H1 (cell line): ENCODE measurements at regions not wholly inside any gene's neighbourhood (a gene's known extent, or its start where the extent isn't known, plus 50 kb on each side); places are given as distances from the start of the nearest gene placed in this dataset.

Source experiments
- CEBPB ChIP-seq: IDR thresholded peaks from 2 replicates; pipeline ENCODE4 v1.6.1; 2012; ENCODE audit warnings: low read depth, low read length
- KDM1A ChIP-seq: fragments of 200-600, 300-600 bp; sonication (generic); IDR thresholded peaks from 2 replicates; pipeline ENCODE4 v1.7.1; 2016; ENCODE audit warnings: mild to moderate bottlenecking, low read length, borderline replicate concordance
- KDM4A ChIP-seq: IDR thresholded peaks from one replicate; pipeline ENCODE4 v1.7.1; 2012; ENCODE audit warnings: low read depth, mild to moderate bottlenecking, moderate library complexity, low read length, inconsistent platforms; ENCODE audit not compliant: severe bottlenecking
- MAFK ChIP-seq: IDR thresholded peaks from 2 replicates; pipeline ENCODE4 v1.6.1; 2012; ENCODE audit warnings: low read depth, mild to moderate bottlenecking, improper control_type of control experiment, low read length
- POU5F1 ChIP-seq: IDR thresholded peaks from 2 replicates; pipeline ENCODE4 v1.6.1; 2011; ENCODE audit warnings: low read depth, mild to moderate bottlenecking, low read length, moderate library complexity
- SIRT6 ChIP-seq: IDR thresholded peaks from one replicate; pipeline ENCODE4 v1.7.1; 2012; ENCODE audit warnings: low read length, inconsistent platforms
- TF ChIP-seq, protein P1 (sequence below): fragments of 300-600 bp; sonication (generic); IDR thresholded peaks from 2 replicates; pipeline ENCODE4 v1.7.1; 2012; ENCODE audit warnings: low read length, moderate library complexity, mild to moderate bottlenecking, inconsistent platforms; ENCODE audit not compliant: insufficient replicate concordance
- TF ChIP-seq, protein P2 (sequence below): IDR thresholded peaks from 2 replicates; pipeline ENCODE4 v1.6.1; 2012; ENCODE audit warnings: low read length, inconsistent platforms

DNA sequence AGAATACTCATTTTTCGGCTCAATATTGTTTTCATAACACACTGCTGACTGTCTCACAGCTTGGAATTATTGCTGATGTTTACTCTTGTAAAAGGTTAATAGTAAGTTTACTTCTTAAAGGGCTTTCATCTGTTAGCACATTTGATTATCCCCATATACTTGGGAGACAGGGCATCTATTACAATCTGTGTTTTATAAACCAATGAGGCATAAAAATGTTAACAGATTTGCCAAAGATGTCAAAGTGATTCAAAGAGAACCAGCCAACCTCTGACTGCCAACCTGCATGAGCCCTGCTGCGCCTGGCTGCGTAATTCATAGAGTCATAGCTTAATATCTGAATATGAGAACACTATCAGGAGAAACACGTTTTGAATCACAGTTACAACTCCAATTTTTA lies 665.6 kb downstream of the TRIML1 start (continued):
- TF ChIP-seq, protein P1, sequence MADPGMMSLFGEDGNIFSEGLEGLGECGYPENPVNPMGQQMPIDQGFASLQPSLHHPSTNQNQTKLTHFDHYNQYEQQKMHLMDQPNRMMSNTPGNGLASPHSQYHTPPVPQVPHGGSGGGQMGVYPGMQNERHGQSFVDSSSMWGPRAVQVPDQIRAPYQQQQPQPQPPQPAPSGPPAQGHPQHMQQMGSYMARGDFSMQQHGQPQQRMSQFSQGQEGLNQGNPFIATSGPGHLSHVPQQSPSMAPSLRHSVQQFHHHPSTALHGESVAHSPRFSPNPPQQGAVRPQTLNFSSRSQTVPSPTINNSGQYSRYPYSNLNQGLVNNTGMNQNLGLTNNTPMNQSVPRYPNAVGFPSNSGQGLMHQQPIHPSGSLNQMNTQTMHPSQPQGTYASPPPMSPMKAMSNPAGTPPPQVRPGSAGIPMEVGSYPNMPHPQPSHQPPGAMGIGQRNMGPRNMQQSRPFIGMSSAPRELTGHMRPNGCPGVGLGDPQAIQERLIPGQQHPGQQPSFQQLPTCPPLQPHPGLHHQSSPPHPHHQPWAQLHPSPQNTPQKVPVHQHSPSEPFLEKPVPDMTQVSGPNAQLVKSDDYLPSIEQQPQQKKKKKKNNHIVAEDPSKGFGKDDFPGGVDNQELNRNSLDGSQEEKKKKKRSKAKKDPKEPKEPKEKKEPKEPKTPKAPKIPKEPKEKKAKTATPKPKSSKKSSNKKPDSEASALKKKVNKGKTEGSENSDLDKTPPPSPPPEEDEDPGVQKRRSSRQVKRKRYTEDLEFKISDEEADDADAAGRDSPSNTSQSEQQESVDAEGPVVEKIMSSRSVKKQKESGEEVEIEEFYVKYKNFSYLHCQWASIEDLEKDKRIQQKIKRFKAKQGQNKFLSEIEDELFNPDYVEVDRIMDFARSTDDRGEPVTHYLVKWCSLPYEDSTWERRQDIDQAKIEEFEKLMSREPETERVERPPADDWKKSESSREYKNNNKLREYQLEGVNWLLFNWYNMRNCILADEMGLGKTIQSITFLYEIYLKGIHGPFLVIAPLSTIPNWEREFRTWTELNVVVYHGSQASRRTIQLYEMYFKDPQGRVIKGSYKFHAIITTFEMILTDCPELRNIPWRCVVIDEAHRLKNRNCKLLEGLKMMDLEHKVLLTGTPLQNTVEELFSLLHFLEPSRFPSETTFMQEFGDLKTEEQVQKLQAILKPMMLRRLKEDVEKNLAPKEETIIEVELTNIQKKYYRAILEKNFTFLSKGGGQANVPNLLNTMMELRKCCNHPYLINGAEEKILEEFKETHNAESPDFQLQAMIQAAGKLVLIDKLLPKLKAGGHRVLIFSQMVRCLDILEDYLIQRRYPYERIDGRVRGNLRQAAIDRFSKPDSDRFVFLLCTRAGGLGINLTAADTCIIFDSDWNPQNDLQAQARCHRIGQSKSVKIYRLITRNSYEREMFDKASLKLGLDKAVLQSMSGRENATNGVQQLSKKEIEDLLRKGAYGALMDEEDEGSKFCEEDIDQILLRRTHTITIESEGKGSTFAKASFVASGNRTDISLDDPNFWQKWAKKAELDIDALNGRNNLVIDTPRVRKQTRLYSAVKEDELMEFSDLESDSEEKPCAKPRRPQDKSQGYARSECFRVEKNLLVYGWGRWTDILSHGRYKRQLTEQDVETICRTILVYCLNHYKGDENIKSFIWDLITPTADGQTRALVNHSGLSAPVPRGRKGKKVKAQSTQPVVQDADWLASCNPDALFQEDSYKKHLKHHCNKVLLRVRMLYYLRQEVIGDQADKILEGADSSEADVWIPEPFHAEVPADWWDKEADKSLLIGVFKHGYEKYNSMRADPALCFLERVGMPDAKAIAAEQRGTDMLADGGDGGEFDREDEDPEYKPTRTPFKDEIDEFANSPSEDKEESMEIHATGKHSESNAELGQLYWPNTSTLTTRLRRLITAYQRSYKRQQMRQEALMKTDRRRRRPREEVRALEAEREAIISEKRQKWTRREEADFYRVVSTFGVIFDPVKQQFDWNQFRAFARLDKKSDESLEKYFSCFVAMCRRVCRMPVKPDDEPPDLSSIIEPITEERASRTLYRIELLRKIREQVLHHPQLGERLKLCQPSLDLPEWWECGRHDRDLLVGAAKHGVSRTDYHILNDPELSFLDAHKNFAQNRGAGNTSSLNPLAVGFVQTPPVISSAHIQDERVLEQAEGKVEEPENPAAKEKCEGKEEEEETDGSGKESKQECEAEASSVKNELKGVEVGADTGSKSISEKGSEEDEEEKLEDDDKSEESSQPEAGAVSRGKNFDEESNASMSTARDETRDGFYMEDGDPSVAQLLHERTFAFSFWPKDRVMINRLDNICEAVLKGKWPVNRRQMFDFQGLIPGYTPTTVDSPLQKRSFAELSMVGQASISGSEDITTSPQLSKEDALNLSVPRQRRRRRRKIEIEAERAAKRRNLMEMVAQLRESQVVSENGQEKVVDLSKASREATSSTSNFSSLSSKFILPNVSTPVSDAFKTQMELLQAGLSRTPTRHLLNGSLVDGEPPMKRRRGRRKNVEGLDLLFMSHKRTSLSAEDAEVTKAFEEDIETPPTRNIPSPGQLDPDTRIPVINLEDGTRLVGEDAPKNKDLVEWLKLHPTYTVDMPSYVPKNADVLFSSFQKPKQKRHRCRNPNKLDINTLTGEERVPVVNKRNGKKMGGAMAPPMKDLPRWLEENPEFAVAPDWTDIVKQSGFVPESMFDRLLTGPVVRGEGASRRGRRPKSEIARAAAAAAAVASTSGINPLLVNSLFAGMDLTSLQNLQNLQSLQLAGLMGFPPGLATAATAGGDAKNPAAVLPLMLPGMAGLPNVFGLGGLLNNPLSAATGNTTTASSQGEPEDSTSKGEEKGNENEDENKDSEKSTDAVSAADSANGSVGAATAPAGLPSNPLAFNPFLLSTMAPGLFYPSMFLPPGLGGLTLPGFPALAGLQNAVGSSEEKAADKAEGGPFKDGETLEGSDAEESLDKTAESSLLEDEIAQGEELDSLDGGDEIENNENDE, result no peak
- TF ChIP-seq POU5F1 (no peak), CEBPB (no peak), MAFK (no peak), KDM1A (no peak), KDM4A (no peak), SIRT6 (no peak)
- TF ChIP-seq, protein P2, sequence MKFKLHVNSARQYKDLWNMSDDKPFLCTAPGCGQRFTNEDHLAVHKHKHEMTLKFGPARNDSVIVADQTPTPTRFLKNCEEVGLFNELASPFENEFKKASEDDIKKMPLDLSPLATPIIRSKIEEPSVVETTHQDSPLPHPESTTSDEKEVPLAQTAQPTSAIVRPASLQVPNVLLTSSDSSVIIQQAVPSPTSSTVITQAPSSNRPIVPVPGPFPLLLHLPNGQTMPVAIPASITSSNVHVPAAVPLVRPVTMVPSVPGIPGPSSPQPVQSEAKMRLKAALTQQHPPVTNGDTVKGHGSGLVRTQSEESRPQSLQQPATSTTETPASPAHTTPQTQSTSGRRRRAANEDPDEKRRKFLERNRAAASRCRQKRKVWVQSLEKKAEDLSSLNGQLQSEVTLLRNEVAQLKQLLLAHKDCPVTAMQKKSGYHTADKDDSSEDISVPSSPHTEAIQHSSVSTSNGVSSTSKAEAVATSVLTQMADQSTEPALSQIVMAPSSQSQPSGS, result no peak
